ENCODE measurements at regions not wholly inside any gene's neighbourhood (a gene's known extent, or its start where the extent isn't known, plus 50 kb on each side); places are given as distances from the start of the nearest gene placed in this dataset.

DNA sequence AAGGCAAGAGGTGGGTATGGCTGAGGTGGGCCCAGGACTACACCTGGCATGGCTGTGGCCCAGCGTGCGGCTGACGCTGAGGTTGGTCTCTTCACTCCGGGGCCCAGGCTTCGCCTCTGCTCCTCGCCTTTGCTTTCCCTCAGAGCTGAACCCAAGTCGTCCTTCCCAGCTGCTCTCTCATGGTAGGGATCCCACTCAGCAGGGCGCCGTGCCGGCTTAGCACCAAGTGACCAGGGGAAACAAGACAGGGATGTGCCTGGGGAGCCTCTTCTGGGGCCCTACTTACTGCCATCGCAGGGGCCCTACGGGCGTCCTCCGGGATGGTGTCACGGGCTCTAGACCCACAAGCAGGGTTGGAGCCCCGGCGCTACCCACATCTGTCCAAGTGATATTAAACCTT lies 138.1 kb upstream of the ALKAL2 start:
- no peak for DNase-seq

DNA sequence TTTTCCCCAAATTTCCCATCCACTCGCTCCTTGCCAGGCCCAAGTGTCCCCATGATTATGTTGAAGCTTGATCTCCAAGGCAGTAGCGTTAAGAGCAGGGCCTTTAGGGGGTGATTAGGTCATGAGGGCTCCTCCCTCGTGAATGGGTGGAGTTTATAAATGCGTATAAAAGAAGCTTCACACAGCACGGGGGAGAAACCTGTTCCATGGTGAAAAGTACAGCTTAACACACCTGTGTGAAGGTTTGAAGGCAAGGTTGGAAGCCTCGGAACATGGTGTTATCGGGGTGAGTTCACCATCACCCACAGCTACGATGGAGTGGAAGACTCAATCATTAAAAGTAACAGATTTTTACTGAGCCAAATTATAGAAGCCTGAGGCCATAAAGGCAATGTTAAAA lies 137.4 kb upstream of the ALKAL2 start:
- DNase-seq: no peak

DNA sequence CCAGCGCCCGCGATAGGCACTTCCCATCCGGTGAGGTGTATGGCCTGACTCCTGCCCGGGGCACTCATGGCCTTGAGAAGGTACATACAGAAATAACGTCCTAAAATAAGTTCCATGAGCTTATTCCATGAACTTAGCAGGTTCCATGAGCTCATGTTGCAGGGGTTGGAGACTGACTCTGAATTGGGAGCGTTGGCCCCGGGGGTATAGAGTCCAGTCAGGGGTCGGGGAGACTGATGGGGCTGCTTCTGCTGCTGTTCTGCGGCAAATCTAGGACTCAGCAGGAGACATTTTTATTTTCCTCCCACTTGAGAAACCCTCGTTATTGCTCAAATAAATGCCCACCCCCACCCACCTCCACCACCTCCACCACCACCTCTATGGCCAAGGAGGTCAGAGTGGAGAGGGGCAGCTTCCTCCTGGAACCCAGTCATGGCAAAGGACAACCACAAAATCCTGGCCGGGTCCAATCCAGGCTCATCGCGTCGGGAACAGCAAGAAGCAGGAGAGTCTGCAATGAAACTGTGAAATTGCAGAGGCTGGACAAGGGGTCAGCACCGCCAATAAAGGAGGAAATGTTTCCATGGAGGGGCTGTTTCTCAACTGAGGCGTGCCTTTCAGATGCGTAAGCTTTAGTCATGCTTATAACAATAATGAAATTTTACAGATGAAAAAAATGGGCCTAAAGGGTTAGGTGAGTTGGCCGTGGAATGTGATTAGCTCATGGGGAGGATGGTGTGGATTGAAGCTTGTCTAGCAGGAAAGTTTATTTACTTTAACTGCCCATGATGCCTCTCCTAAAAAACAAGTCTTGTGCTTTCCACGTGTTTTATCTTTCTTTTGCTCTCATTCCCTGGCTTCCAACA lies 136.6 kb upstream of the ALKAL2 start:
- DNase-seq: no peak

DNA sequence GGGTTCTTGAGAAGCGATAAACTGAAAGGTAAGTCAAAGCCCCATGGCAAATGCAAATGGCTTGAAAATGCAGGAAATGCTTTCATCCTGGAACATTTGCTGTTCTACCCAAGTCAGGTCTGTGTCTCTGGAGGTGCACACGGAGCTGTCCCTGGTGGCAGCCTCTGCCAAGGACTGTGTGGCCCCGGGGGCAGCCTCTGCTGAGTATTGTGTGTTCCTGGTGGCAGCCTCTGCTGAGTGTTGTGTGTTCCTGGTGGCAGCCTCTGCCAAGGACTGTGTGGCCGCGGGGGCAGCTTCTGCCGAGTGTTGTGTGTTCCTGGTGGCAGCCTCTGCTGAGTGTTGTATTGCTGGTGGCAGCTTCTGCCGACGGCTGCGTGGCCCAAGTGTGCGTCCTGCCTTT lies 135.6 kb upstream of the ALKAL2 start:
- DNase-seq: no peak

DNA sequence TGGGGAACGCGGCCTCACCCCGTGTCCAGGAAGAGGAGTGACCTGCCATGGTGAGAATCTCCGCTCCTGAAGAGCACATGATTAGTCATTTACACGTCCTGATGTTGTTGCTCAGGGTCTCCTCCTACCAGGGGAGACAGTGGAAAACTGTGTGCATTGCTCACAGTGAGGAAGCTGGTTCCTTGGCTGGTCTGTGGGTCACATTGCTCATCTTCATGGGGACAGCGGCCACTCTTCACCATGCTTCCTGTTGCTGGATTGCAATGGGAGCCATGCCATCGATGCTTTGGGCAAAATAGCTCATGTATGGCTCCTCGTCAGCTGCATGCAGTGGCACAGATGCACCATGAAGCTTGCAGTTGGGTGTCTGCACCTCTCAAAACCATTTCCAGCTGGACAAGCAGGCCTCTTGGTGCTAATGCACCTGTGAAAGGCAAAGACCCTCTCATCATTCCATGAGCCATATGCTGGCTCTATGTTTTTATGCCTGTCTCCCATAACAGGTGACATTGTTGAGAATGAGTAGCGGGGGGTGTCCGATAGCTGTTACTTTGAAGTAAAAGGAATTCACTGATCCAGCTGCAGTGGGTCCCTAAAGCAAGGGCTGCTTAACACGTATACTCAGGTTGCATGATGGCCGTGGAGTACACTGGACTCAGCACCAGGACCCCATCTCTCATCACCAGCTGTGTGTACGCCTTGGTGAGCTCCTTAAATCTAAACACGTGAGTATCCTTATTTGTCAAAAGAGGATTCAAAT lies 135.0 kb upstream of the ALKAL2 start:
- DNase-seq: no peak

DNA sequence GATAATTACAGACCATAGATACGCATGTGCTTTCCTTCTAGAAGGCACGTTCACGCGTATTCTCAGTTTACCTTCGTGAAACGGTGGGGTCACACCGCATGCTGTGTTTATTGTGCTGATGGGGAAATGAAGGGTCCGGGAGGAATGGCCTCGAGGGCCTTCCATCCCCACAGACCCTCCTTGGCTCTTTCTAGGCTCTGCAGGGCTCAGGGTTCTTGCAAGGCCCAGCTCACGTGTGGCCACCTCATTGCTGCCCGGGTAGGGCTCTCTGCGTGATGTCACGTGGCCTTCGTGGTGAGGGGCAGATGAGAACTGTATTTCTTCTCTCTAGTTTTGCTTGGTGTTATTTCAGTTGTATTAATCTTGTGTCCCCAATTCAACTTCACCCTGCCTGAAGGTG lies 133.5 kb upstream of the ALKAL2 start:
- DNase-seq: no peak

DNA sequence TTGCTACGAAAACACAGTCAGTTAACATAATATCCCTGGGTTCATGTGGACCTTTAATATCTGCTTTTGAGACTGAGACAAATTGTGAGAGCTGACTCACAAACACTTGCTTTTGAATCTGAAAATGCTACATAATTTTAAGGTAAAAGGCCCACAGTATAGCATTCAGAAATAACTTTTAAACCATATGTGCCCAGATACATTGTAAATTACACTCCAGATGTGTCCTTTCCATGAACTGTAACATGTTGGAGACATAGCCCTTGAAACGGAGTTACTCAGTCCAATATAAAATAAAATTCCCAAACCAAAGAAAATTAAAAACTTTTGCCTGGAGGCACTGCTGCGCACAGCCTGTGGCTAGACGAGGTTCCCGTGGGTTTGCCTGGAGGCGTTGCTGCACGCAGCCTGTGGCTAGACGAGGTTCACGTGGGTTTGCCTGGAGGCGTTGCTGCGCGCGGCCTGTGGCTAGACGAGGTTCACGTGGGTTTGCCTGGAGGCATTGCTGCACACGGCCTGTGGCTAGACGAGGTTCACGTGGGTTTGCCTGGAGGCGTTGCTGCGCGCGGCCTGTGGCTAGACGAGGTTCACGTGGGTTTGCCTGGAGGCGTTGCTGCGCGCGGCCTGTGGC lies 131.9 kb upstream of the ALKAL2 start:
- DNase-seq: no peak

DNA sequence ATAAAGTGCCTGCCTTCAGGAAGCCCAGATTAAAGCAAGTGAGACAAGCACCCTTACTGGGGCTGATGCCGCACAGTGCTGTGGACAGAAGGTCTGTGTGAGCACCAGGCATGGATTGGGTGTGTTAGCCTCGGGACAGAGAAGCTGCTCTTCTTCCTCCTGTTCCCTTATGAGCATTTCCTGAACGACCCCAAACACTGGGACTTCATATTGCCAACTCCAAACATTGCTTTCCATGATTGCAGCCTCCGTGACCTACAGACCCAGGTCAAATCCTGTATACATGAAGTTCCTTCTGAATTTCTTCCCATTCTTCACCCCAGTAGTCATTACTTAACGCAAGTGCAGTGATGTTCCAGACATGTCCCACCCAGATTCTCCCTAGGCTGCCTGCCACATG lies 129.8 kb upstream of the ALKAL2 start:
- DNase-seq: no peak

DNA sequence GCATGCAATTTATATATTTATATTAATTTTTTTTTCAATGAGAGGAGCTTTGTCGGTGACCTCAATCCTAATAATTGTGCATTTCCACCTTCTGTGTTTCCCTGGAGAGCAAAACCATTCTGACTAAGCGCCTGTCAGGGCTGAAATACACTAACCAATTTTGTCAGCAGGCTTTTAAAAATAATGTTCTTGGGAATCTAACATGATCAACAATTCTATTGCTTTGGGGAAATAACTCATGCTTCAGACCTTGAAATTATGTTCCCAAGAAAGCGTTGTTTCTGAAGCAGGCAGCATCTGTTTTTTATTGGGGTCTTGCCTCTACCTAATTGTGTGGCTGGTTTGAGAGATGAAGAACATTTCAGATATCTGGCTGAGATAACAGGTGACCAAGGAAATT lies 129.1 kb upstream of the ALKAL2 start:
- no peak for DNase-seq

DNA sequence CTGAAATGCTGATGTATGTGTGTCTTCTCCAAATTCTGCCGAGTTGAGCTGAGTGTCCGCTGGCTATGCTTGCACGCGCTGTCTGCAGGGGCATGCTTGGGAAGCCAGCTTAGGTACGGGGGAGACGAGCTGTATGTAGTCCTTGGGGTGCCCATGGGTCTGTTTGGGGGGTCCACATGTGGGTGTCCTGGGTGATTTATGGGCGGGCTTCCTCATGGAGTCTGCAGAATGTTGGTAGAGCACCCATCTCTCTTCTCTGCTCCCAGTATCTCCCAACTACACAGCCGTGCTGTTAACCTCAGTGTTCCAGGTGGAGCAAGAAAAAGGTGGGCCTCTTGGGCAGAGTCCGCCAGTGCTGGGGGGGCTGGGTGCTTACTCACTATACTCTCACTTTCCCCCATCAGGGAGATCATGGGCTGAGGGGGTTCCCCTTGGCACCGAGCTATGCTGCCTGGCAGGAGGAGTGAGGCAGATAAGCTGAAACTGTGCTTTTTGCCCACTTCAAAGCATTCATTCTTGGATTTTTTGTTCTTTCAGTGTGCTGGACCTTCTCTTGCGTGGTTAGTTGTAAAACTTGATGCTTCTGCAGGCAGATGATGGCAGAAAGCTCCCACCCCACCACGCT lies 128.2 kb upstream of the ALKAL2 start:
- DNase-seq: no peak

DNA sequence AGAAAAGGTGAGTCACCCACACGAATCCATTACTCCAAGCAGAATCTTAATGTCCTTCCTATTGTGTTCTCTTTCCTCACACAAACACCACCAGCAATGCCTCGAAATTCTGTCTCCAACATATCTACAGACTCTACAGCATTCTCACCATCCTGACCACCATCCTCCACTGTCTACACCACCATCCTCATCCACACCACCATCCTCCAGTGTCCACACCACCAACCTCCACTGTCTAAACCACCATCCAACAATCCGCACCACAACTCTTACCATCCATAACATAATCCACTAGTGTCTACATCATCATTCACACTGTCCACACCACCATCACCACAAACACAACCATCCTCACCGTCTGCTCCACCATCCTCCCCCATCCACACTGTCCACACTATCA lies 121.6 kb upstream of the ALKAL2 start:
- no peak for DNase-seq

DNA sequence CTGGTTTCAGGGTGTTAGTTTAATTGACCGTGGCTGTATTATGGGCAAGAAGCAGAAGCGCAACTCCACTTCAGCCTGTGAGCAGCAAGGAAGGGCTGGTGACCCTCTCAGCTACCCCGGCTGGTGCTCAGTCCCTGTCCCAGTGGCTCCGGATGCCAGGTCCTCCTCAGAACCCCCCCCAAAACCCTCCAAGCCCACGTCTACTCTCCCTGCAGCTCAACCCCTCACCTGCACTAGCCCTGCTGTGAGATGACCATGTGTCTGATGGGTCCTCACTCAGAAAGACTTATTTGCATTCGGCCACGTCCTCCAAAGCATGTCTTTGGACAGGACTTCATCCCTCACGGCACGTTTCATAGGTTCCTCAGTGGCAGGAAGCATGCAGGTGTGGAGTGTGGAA lies 119.7 kb upstream of the ALKAL2 start:
- DNase-seq: no peak

DNA sequence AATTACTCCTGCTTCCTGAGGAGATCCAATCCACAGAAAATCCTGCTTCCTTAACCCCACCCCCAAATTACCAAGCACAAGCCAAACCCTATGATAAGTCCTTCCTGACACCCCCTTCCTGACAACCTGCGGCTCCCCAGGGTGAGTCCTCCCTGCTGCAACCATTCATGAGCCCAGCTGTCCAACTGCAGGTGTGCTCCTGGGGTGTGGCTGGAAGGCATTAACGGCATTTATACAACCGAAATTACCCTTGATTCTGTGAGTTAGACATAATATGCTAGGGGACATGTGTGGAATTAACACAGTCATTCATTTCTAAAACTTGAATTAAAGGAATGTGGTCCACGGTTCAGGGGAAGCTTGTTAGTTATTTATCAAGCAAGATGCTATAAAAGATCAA lies 119.0 kb upstream of the ALKAL2 start:
- DNase-seq: no peak

DNA sequence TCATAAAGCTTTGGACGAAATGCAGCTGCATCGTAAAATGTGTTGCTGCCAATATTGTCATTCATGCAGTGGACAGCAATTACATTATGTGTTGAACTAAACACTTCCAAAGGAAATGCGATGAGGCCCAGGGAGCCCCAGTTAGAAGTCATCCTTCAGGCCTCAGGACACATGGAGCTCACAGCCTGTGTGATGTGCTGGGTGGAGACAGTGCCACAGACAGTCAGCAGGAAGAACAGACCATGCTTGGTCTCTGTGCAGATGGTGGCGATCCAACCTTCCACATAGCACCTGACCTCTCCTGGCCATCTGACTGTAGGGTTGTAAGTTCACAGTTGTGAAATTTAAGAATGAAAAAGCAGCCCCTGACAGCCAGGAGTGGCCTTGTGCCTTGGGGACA lies 118.3 kb upstream of the ALKAL2 start:
- DNase-seq: no peak

DNA sequence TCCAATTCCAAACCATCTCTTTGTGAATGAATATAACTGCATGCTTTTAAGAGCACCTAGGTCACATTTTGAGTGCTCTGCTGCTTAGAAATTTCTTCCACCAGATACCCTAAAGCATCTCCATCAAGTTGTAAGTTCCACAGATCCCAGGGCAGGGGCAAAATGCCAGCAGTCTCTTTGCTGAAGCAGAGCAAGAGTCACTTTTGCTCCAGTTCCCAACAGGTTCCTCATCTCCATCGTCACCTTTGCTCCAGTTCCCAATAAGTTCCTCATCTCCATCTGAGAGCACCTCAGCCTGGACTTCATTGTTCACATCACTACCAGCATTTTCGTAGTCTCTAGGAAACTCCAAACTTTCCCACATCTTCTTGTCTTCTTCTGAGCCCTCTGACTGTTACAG lies 116.7 kb upstream of the ALKAL2 start:
- no peak for DNase-seq

DNA sequence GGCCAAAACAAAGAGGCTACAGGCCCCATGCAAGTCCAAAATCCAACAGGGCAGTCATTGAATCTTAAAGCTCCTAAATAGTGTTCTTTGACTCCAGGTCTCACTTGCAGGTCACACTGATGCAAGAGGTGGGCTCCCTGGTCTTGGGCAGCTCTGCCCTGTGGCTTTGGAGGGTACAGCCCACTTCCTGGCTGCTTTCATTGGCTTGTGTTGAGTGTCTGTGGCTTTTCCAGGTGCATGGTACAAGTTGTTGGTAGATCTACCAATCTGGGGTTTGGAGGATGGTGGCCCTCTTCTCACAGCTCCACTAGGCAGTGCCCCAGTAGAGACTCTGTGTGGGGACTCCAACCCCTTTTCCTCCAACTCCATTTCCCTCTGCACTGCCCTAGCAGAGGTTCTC lies 115.8 kb upstream of the ALKAL2 start:
- DNase-seq: no peak

DNA sequence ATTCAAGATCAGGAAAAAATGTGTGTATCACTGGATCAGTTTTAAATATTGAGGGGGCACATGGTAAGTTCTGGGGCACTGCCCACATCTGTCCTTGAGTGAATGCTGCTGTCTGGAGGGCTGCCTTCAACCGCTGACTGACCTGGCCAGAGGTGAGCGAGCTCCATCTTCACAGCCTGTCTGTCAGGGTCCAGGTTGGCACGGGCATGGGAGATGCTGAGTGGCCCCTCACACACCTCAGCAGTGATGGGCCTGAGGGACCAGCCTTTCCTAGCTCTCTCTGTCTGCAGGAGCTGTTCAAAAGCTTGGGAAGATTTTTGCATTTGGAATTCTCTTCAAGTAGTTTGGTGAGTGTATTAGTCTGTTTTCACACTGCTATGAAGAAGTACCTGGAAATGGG lies 114.8 kb upstream of the ALKAL2 start:
- DNase-seq: no peak

DNA sequence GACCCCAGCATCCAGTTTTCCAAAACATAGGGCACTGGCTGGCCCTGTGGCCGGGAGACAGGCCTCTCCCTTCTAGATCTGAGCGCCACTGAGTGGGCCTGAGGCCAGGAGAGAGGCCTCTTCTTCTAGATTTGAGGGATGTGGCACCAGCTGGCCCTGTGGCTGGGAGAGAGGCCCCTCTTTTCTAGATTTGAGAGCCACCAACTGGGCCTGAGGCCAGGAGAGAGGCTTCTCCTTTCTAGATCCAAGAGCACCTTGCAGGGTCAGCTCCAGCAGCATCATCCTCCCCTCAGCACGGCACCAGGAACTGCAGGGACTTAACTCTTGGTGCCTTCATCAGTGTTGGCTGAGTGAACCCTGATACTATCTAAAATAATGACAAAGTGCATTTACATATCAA lies 114.3 kb upstream of the ALKAL2 start:
- no peak for DNase-seq

DNA sequence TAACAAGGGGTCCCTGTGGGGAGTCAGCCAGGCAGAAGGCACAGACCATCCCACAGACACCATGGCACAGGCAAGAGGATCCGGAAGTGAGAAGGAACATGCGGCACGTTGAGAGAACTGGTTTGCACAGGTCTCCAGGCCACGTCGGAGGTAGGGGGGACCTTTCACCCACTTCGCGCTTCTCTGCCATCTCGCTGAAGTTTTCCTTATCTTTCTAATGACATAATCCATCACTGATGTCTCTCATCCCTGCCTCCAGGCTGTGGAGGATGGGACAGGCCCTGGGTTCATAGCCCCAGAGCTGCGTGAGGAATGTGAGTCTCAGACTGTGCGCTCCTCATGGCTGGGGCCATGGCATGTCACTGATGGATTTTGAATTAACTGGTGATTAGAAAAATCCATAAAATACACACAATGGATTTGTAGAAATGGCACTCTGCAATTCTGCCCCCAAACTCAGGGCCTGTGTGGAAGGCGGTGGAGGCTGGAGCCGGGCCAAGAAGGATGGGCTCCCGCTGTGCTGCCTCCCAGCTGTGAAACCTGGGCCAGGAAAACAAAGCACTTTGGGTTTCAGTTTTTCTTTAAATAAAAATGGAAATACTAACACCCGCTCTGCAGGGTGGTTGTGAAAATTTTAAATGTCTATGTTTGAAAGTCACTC lies 113.3 kb upstream of the ALKAL2 start:
- peak; percentile 3 for DNase-seq

DNA sequence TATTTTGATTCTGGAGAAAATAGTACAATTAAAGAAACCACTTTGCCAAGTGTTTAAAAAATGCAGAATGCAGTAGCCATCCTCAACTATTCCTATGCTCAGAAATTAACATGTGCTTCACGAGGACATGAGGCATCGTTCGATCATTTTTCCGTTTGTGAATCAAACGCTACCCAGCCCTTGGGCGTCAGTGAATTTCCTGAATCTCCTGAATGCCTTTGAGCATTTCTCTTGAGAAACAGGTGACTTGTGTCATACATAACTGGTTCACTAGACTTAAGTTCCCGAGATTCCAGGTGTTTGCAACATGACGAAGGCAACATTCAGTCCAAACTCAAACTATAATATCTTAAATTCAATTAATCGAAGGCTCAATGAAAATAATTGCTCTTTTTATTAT lies 110.0 kb upstream of the ALKAL2 start:
- no peak for DNase-seq

DNA sequence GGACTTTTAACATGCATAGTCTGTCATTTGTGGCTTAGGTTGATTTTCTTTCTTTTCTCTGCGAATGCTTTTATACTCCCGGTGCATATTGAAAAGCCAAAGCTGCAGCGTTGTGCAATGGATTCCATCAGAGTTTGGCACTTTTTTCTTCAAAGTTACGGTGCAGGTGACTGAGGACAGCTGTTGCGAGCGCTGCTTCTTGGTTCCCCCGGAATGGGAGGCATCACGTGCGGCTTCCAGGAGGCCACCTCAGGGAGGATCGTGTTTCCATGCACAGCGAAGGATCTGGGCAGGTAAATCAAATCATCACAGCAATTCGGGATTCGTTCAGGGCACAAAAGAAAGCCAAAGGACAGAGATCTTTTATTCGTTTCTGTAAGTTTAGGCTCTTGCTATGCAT lies 109.6 kb upstream of the ALKAL2 start:
- no peak for DNase-seq

DNA sequence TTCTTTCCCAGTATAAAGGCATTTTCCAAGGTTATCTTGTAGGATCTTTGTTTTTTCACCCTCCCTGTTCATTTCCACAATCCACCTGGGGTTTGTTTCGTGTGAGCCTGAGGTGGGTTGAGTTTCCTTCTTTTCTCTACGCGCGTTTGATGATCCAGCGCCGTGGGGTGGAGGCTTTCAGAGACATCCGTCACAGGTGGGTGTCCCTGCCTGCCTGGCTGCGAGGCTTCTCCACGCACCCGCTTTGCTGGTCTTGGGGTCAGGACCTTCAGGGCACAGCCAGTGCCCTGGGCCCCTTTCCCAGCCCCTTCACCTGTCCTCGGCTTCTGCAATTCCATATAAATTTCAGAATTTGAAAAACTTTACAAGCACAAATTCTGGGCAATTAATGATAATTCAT lies 109.0 kb upstream of the ALKAL2 start:
- DNase-seq: no peak

DNA sequence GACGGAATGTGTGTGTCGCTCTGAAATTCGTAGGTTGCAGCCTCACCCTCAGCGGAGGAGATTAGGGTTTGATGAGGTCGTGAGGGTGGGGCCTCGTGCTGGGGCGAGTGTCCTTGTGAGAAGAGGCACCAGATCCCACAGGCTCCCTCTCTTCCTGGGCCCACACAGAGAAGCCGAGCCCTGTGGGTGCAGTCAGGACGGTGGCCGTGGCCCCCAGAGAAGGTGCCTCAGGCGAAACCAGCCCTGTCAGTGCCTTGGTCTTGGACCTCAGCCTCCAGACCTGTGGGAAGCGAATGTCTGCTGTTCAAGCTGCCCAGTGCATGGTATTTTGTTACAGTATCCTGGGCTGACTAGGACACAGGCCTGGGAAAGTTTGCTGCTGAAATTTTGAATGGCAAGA lies 108.0 kb upstream of the ALKAL2 start:
- no peak for DNase-seq

Measured in fibroblast of skin of scalp (primary cell).